Fibroblast of pulmonary artery (primary cell): ENCODE measurements at regions not wholly inside any gene's neighbourhood (a gene's known extent, or its start where the extent isn't known, plus 50 kb on each side); places are given as distances from the start of the nearest gene placed in this dataset.

Experiments
- DNase-seq: peaks from one replicate; pipeline ENCODE4 v3.0.0-alpha.2; 2010; ENCODE audit warnings: low read depth
- H3K4me3 ChIP-seq: replicated peaks from 2 replicates; pipeline ENCODE4 v1.5.1; 2011; ENCODE audit warnings: low read depth, mild to moderate bottlenecking, control low read depth, low read length, moderate library complexity
- TF ChIP-seq, protein P1 (sequence below): IDR thresholded peaks from 2 replicates; pipeline ENCODE4 v1.5.1; 2011; ENCODE audit warnings: mild to moderate bottlenecking, control low read depth, low read length, inconsistent platforms; ENCODE audit errors: missing control alignments

GRCh38 chr1:212189352-212189738, 95.9 kb upstream of the PPP2R5A start:
- TF ChIP-seq, protein P1, sequence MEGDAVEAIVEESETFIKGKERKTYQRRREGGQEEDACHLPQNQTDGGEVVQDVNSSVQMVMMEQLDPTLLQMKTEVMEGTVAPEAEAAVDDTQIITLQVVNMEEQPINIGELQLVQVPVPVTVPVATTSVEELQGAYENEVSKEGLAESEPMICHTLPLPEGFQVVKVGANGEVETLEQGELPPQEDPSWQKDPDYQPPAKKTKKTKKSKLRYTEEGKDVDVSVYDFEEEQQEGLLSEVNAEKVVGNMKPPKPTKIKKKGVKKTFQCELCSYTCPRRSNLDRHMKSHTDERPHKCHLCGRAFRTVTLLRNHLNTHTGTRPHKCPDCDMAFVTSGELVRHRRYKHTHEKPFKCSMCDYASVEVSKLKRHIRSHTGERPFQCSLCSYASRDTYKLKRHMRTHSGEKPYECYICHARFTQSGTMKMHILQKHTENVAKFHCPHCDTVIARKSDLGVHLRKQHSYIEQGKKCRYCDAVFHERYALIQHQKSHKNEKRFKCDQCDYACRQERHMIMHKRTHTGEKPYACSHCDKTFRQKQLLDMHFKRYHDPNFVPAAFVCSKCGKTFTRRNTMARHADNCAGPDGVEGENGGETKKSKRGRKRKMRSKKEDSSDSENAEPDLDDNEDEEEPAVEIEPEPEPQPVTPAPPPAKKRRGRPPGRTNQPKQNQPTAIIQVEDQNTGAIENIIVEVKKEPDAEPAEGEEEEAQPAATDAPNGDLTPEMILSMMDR, result no peak
- no peak for DNase-seq
- H3K4me3 ChIP-seq, result no peak overlapping the region

GRCh38 chr1:212190169-212190568, 95.0 kb upstream of the PPP2R5A start:
- no peak for DNase-seq
- TF ChIP-seq, protein P1, result no peak
- no peak overlapping the region for H3K4me3 ChIP-seq

DNA sequence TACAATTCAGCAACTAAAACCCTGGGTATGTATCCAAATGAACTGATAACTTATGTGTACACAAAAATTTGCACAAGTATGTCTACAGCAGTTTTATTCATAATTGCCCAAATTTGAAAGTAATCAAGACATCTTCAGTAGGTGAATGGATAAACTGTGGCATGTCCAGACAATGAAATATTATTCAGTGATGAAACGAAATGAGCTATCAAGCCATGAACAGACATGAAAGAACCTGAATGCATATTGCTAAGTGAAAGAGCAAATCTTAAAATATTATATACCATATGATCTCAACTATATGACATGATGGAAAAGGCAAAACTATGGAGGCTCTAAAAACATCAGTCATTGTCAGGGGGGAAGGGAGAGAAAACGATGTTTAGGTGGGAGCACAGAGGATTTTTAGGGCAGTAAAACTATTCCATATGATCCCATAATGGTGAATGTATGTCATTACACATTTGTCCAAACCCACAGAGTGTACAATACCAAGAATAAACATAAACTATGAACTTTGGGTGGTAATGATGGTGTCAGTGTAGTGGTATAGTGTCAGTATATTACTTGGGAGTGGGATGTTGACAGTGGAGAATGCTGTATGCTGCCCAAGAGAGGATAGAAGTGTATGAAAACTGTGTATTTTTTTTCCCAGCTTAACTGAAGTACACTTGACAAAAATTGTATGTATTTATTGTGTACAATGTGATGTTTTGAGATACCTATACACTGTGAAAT, 92.8 kb upstream of the PPP2R5A start:
- TF ChIP-seq, protein P1, result no peak
- no peak for DNase-seq
- H3K4me3 ChIP-seq, result no peak overlapping the region

GRCh38 chr1:212196355-212196754, 88.9 kb upstream of the PPP2R5A start:
- H3K4me3 ChIP-seq, result no peak overlapping the region
- DNase-seq, result no peak
- TF ChIP-seq, protein P1, result no peak

GRCh38 chr1:212201461-212201860, 83.7 kb upstream of the PPP2R5A start:
- TF ChIP-seq, protein P1, result no peak
- no peak overlapping the region for H3K4me3 ChIP-seq
- DNase-seq, result no peak

GRCh38 chr1:212203630-212204029, 81.6 kb upstream of the PPP2R5A start:
- TF ChIP-seq, protein P1, result no peak
- no peak for DNase-seq
- H3K4me3 ChIP-seq, result no peak overlapping the region

DNA sequence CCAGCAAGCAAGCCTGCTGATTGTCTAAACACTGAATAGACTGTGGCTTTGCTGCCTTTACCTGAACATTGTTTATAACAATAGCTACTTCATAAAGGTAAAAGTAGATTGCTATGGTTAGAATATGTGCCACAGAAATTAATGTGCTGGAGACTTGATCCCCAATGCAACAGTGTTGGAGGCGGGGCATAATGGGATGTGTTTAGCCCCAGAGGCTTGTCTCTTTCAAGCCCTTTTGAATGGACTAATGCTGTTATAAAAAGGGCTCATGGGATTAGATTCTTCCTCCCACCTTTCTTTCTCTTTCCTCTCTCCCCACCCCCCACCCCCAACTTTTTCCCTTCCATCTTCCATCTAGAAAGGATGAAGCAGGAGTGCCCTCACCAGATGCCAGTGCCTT, 80.2 kb upstream of the PPP2R5A start:
- H3K4me3 ChIP-seq, result no peak overlapping the region
- TF ChIP-seq, protein P1, result no peak
- no peak for DNase-seq
